ENCODE measurements at regions not wholly inside any gene's neighbourhood (a gene's known extent, or its start where the extent isn't known, plus 50 kb on each side); places are given as distances from the start of the nearest gene placed in this dataset.

GRCh38 chr5:45189042-45189441 is 380.3 kb downstream of the MRPS30 start:
- Mint-ChIP-seq H3K9me3 (peaks cover 8% of the 10 kb centered on the region), H3K4me3 (no peak overlapping the region), H3K27me3 (no peaks in the 10 kb centered on the region), H3K27ac (no peak overlapping the region), H3K4me1 (ENCODE audit: low read depth) (no peaks in the 10 kb centered on the region), H3K36me3 (no peaks in the 10 kb centered on the region)
- CTCF ChIA-PET: no interaction called here
- no peak for DNase-seq
- intact Hi-C loops (cut with micrococcal nuclease): no loop called here
- POLR2A ChIA-PET: no interaction called here

- DNase-seq: no peak
- POLR2A ChIA-PET: no interaction called here
- no peaks in the 10 kb centered on the region for H3K4me1 Mint-ChIP-seq (ENCODE audit: low read depth)
- intact Hi-C loops (cut with micrococcal nuclease): no loop called here
- H3K36me3 Mint-ChIP-seq: no peaks in the 10 kb centered on the region
- H3K27ac Mint-ChIP-seq: no peak overlapping the region
- no peak overlapping the region for H3K4me3 Mint-ChIP-seq
- H3K27me3 Mint-ChIP-seq: no peaks in the 10 kb centered on the region
- CTCF ChIA-PET: no interaction called here
- peaks cover 8% of the 10 kb centered on the region for H3K9me3 Mint-ChIP-seq
Observed at GRCh38 chr5:45189481-45189880, 380.7 kb downstream of the MRPS30 start.

- CTCF ChIA-PET: no interaction called here
- no peak for DNase-seq
- H3K27ac Mint-ChIP-seq: no peak overlapping the region
- POLR2A ChIA-PET: no interaction called here
- H3K4me1 Mint-ChIP-seq (ENCODE audit: low read depth): no peaks in the 10 kb centered on the region
- no peaks in the 10 kb centered on the region for H3K27me3 Mint-ChIP-seq
- peaks cover 6% of the 10 kb centered on the region for H3K9me3 Mint-ChIP-seq
- H3K4me3 Mint-ChIP-seq: no peak overlapping the region
- no peaks in the 10 kb centered on the region for H3K36me3 Mint-ChIP-seq
- intact Hi-C loops (cut with micrococcal nuclease): no loop called here
Observed at GRCh38 chr5:45195026-45195425, 386.3 kb downstream of the MRPS30 start.
